HG02870 (cell line): ENCODE measurements at regions not wholly inside any gene's neighbourhood (a gene's known extent, or its start where the extent isn't known, plus 50 kb on each side); places are given as distances from the start of the nearest gene placed in this dataset.

ENCODE experiments used
- ATAC-seq: cut with Tn5 transposase; IDR thresholded peaks from one replicate; pipeline ENCODE4 v1.9.1; 2021; ENCODE audit warnings: mild to moderate bottlenecking, moderate library complexity; ENCODE audit not compliant: unreplicated experiment

GRCh38 chr16:86104537-86105048, 205.6 kb downstream of the IRF8 start:
- ATAC-seq: no peak

GRCh38 chr16:86107215-86107825, 208.4 kb downstream of the IRF8 start:
- no peak for ATAC-seq

DNA sequence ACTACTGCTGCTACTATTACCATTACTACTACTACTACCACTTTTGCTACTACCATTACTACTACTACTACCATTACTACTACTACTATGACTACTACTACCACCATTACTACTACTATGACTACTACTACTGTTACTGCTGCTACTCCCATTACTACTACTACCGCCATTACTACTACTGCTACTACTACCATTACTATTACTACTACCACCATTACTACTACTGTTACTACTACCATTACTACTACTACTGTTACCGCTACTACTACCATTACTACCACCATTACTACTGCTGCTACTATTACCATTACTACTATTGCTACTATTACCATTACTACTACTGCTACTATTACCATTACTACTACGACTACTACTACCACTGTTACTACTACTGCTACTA, 209.1 kb downstream of the IRF8 start:
- no peak for ATAC-seq

GRCh38 chr16:86110134-86110533, 211.2 kb downstream of the IRF8 start:
- no peak for ATAC-seq

GRCh38 chr16:86110726-86111125, 211.8 kb downstream of the IRF8 start:
- no peak for ATAC-seq

- no peak for ATAC-seq
These were observed 213.2 kb downstream of the IRF8 start for GRCh38 chr16:86112178-86112577.

DNA sequence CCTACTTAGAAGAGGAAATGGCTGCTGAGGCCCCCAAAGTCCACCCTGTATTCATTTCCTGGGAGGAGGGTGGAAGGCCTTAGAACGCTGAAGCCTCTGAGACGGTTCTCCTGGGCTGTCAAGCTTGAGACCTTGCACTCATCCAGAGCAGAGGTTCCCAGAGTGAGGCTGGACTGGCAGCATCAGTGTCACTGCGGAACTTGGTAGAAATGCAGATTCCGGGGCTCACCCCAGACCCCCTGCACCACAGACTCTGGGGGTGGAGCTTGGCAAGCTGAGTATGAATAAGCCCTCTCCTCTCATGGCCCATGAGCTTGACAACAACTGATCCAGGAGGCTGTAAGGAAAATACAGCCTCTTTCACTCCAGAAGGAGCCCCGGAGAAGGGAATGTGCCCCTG, 218.3 kb downstream of the IRF8 start:
- no peak for ATAC-seq

DNA sequence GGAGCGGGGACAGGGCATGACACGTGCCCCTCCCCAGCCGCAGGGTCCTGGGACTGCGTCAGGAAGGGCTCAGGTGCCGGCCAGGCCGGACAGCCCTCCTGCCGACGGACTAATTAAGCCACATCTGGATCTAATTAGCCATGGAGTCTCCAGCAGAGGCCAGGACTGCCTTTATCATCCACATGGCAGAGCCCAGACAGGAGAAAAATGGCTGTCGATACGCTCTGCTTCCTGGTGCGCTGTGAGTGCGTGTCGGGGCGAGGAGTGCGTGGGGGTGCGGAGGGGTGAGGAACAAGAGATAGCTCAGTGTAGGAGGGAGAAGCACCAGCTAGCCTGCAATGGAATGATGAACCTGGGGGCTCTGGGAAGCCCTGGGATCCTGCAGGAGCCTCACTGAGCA, 218.8 kb downstream of the IRF8 start:
- ATAC-seq: no peak

DNA sequence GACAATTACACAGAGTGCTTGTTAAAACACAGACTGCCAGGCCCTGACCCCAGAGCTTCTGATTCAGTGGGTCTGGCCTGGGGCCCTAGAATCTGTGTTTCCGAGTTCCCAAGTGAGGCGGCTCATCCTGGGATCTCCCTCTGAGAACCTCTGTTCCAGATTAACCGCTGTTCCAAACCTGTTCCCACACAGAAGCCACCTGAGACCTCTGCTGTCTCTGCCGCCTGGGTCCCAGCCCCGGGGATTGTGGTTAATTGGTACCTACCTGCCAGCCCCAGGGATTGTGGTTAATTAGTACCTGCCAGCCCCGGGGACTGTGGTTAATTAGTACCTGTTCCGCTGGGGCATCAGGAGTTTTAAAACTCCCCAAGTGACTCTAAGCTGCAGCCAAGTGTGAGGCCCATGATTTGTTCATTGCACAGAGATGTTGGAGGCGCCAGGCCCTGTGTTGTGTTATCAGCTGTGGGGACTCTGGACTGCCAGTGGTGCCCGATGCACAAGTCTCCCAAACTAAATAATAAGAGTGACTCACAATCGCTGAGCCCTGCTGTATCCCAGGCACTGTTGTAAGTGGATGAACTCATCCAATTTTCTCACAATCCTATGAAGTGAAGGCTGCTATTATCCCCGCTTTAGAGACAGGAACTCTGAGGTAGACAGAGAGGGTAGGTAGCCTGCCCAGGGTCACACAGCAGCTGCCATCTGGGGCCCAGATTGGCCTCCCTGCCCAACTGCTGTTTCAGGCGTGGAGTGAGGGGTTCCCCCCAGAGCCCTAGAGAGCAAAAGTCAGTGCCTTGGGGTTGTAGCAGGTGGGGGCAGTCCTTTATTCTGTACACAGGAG, 219.7 kb downstream of the IRF8 start:
- ATAC-seq: no peak

- ATAC-seq: no peak
These were observed 221.5 kb downstream of the IRF8 start for GRCh38 chr16:86120201-86121192.

GRCh38 chr16:86121374-86122010, 222.5 kb downstream of the IRF8 start:
- no peak for ATAC-seq

DNA sequence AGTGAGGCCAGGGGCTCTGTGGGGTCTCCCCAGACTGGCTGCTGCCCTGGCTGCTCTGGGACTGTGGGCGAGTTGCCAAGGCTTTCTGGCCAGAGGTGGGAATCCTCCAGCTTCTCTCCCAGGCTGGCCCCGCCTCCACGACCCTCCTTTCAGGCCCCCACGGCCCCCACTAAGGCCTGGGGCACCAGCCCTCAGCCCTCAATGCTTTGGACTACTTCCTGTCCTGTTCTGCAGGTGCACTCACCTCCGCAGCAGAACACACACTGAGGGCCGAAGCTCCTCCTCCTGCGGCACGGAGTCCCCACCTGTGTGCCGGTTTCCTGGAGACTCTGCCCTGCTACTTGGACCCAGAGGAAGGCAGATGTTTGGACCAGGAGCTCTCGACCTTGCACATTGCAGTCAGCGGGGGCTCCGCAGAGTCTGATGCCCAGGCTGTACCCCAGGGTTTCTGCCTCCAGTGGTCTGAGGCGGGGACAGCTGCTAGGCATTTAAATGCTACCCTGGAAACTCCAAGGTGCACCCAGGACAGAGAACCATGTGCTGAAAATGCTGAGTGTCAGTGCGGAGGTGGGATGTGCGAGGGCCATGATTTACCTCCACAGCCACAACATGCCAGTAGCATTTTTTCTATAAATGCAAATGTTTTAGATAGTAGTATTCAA, 223.8 kb downstream of the IRF8 start:
- ATAC-seq: no peak

DNA sequence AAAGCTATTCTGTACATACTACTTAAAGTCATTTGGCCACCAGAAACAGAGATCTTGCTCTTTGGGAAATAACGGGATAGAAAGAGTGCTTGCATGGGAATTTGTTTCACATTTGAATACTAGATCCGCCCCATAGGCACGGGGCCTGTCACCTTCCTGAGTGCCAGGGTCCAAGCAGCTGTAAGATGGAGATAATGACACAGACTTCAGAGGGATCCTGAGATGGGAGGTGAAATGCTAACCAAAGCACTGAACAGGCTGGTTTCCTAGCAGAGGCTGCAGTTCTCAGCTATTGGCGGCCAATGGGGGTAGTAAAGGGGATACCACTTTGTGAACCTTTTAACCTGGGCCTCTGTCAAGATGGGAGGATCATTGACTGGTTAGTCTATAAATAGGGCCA, 225.4 kb downstream of the IRF8 start:
- no peak for ATAC-seq

DNA sequence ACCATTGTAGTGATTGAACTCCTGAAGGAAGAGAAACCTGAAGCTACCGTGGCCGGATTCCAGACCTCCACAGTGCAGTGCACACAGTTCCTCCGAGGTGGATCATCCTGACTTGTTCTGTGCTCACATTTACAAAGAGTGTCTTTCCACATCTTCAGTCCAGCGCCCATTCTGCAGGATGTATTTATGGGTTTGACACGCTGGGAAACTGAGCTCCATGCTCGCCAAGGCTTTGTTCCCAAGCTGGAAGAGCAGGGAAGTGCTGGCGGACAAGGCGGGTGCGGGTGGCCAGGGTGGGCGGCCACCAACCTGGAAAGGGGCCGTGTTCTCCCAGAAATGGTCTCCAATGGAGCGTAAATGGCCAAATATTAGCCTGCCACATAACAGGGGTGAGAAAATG, 227.9 kb downstream of the IRF8 start:
- no peak for ATAC-seq

DNA sequence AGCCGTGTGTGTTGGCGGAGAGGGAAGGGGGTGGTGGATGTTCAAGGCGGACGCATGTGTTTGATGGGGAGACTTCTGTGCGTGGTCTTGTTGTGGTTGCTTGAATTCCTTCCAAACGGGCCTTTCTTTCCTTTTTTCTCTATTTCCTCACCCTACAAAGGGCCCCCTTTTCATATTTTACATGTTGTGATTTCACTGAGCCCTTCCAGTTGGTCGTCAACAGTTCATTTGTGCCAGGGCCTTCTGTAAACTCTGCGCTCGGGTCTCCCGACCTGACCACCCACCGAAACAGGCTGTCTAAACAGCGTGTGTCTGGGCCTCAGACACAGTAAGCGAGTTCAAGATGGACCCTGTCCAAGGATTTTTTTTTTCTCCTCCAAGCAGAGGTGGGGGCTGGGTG, 228.4 kb downstream of the IRF8 start:
- ATAC-seq: no peak

DNA sequence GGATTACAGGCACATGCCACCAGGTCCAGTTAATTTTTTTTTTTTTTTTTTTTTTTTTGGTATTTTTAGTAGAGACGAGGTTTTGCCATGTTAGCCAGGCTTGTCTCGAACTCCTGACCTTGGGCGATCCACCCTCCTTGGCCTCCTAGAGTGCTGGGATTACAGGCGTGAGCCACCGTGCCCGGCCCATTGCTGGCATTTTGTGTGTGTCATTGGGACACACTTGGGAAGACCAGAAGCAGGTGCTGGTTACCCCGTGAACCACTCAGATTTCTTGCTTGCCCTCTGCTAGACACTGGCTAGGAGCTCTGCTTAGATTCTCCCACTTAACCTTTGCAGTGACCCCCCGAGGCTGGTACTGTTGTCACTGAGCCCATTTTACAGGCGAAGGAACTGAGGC, 229.3 kb downstream of the IRF8 start:
- no peak for ATAC-seq

GRCh38 chr16:86129541-86129940, 230.6 kb downstream of the IRF8 start:
- no peak for ATAC-seq

DNA sequence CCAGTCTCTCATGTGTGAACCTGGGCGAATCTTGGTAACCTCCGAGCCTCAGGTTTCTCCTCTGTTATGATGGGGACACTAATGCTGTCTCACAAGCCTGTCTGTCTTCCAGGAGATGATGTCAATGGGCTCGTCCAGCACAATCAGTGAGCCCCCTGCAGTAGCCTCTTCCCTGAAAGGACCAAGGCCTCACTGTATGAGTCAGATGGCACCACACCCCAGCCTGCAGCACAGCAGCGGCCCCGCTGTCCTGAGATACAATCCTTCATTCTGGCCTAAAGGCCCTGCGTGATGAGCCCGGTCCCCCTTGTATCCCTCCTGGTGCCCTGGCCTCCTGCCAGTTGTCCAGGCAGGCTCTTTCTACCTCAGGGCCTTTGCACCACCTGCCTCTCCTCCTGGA, 234.4 kb downstream of the IRF8 start:
- ATAC-seq: no peak

DNA sequence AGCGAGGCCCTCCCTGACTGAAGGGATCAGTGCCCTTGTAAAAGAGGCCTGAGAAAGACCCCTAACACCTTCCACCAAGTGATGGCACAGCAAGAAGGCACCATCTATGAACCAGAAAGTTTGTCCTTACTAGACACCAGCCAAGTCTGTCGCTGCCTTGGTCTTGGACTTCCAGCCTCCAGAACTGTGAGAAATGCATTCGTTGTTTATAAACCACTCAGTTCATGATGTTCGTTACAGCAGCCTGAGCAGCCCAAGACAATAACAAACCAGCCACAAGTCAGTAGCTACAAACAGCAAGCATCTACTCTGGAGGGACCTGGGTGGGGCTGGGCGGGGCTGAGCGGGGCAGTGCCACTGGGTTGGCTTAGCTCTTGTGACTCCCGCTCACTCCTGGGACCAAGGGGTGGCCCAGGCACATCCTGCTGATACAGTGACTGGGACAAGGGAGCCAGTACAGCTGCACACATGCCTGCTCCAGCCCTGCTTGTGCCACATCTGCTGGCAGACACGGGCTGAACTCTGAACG, 234.9 kb downstream of the IRF8 start:
- no peak for ATAC-seq
